ENCODE measurements at regions not wholly inside any gene's neighbourhood (a gene's known extent, or its start where the extent isn't known, plus 50 kb on each side); places are given as distances from the start of the nearest gene placed in this dataset.

- H3K9ac ChIP-seq (ENCODE audit: low read length): no peak overlapping the region
- no peaks in the 10 kb centered on the region for H3K27me3 ChIP-seq (ENCODE audit: low read length)
- no peaks in the 10 kb centered on the region for H3K36me3 ChIP-seq (ENCODE audit: low read length)
- H4K20me1 ChIP-seq (ENCODE audit: low read depth, low read length): no peaks in the 10 kb centered on the region
- H3K4me2 ChIP-seq (ENCODE audit: low read depth, low read length, poor library complexity, severe bottlenecking): no peak overlapping the region
- H3K79me2 ChIP-seq (ENCODE audit: insufficient read depth, low read length): no peaks in the 10 kb centered on the region
- H3K9me2 ChIP-seq (replicated peaks; ENCODE audit: insufficient read depth, low read length): no peaks in the 10 kb centered on the region
- no peak overlapping the region for H2AFZ ChIP-seq (ENCODE audit: low read depth, low read length, severe bottlenecking)
- H3K9me3 ChIP-seq (ENCODE audit: insufficient read depth, low read length): no peaks in the 10 kb centered on the region
- H3K4me3 ChIP-seq (ENCODE audit: insufficient read depth, low read length, poor library complexity, severe bottlenecking): no peak overlapping the region
- H3F3A ChIP-seq (ENCODE audit: insufficient read depth): no peaks in the 10 kb centered on the region
- TF ChIP-seq CTCF (IDR thresholded peaks at IDR 0.05; ENCODE audit: insufficient read depth, low read length, poor library complexity, severe bottlenecking): no peak
- TF ChIP-seq EZH2phosphoT487 (conservative IDR thresholded peaks at IDR 0.05; ENCODE audit: low read length): no peak
- no peak overlapping the region for H3K27ac ChIP-seq (ENCODE audit: low read depth, low read length)
Observed at GRCh38 chr5:89208392-89208791, 325.4 kb upstream of the MEF2C start.

- Histone ChIP-seq H3K9me2 (replicated peaks; ENCODE audit: insufficient read depth, low read length) (no peaks in the 10 kb centered on the region), H3K79me2 (ENCODE audit: insufficient read depth, low read length) (no peaks in the 10 kb centered on the region), H3K9ac (ENCODE audit: low read length) (no peak overlapping the region), H4K20me1 (ENCODE audit: low read depth, low read length) (no peaks in the 10 kb centered on the region), H2AFZ (ENCODE audit: low read depth, low read length, severe bottlenecking) (no peak overlapping the region), H3K27me3 (ENCODE audit: low read length) (no peaks in the 10 kb centered on the region), H3K4me2 (ENCODE audit: low read depth, low read length, poor library complexity, severe bottlenecking) (no peak overlapping the region), H3K27ac (ENCODE audit: low read depth, low read length) (no peak overlapping the region), H3K9me3 (ENCODE audit: insufficient read depth, low read length) (no peaks in the 10 kb centered on the region), H3K36me3 (ENCODE audit: low read length) (no peaks in the 10 kb centered on the region), H3F3A (ENCODE audit: insufficient read depth) (no peaks in the 10 kb centered on the region), H3K4me3 (ENCODE audit: insufficient read depth, low read length, poor library complexity, severe bottlenecking) (no peak overlapping the region)
- no peak for TF ChIP-seq CTCF (IDR thresholded peaks at IDR 0.05; ENCODE audit: insufficient read depth, low read length, poor library complexity, severe bottlenecking)
Observed at GRCh38 chr5:89204756-89205155, 321.8 kb upstream of the MEF2C start.

- Histone ChIP-seq H3K36me3 (ENCODE audit: low read length) (no peaks in the 10 kb centered on the region), H3F3A (ENCODE audit: insufficient read depth) (no peaks in the 10 kb centered on the region), H4K20me1 (ENCODE audit: low read depth, low read length) (no peaks in the 10 kb centered on the region), H3K4me3 (ENCODE audit: insufficient read depth, low read length, poor library complexity, severe bottlenecking) (no peak overlapping the region), H2AFZ (ENCODE audit: low read depth, low read length, severe bottlenecking) (no peak overlapping the region), H3K9me2 (replicated peaks; ENCODE audit: insufficient read depth, low read length) (no peaks in the 10 kb centered on the region), H3K79me2 (ENCODE audit: insufficient read depth, low read length) (no peaks in the 10 kb centered on the region), H3K4me2 (ENCODE audit: low read depth, low read length, poor library complexity, severe bottlenecking) (no peak overlapping the region), H3K27ac (ENCODE audit: low read depth, low read length) (no peak overlapping the region), H3K27me3 (ENCODE audit: low read length) (no peaks in the 10 kb centered on the region), H3K9ac (ENCODE audit: low read length) (no peak overlapping the region), H3K9me3 (ENCODE audit: insufficient read depth, low read length) (no peaks in the 10 kb centered on the region)
- TF ChIP-seq CTCF (IDR thresholded peaks at IDR 0.05; ENCODE audit: insufficient read depth, low read length, poor library complexity, severe bottlenecking): no peak
- TF ChIP-seq EZH2phosphoT487 (conservative IDR thresholded peaks at IDR 0.05; ENCODE audit: low read length): no peak
Observed at GRCh38 chr5:89203611-89204010, 320.6 kb upstream of the MEF2C start.

- no peak overlapping the region for H3K27ac ChIP-seq (ENCODE audit: low read depth, low read length)
- no peaks in the 10 kb centered on the region for H4K20me1 ChIP-seq (ENCODE audit: low read depth, low read length)
- H3K79me2 ChIP-seq (ENCODE audit: insufficient read depth, low read length): no peaks in the 10 kb centered on the region
- no peaks in the 10 kb centered on the region for H3K9me2 ChIP-seq (replicated peaks; ENCODE audit: insufficient read depth, low read length)
- no peaks in the 10 kb centered on the region for H3K27me3 ChIP-seq (ENCODE audit: low read length)
- no peak overlapping the region for H3K4me2 ChIP-seq (ENCODE audit: low read depth, low read length, poor library complexity, severe bottlenecking)
- H3K9ac ChIP-seq (ENCODE audit: low read length): no peak overlapping the region
- no peaks in the 10 kb centered on the region for H3K9me3 ChIP-seq (ENCODE audit: insufficient read depth, low read length)
- no peak overlapping the region for H2AFZ ChIP-seq (ENCODE audit: low read depth, low read length, severe bottlenecking)
- H3K4me3 ChIP-seq (ENCODE audit: insufficient read depth, low read length, poor library complexity, severe bottlenecking): no peak overlapping the region
- H3K36me3 ChIP-seq (ENCODE audit: low read length): no peaks in the 10 kb centered on the region
- TF ChIP-seq CTCF (IDR thresholded peaks at IDR 0.05; ENCODE audit: insufficient read depth, low read length, poor library complexity, severe bottlenecking): no peak
- TF ChIP-seq EZH2phosphoT487 (conservative IDR thresholded peaks at IDR 0.05; ENCODE audit: low read length): no peak
- H3F3A ChIP-seq (ENCODE audit: insufficient read depth): no peaks in the 10 kb centered on the region
Observed at GRCh38 chr5:89200899-89201298, 317.9 kb upstream of the MEF2C start.

All from SU-DHL-6 (cell line).